SK-N-SH (cell line): ENCODE measurements at regions not wholly inside any gene's neighbourhood (a gene's known extent, or its start where the extent isn't known, plus 50 kb on each side); places are given as distances from the start of the nearest gene placed in this dataset.
A peak's percentile ranks its signal among the peaks of the same experiment; 100 is the strongest.

Source experiments
- CTCF ChIA-PET: fragments of 300-600, 350-600 bp; formaldehyde crosslinking; extraction: SDS; loops from one replicate; lab custom pipeline; 2021; lab: Yijun Ruan, JAX
- POLR2A ChIA-PET: fragments of 350-600 bp; sonication (Branson Sonifier 250); formaldehyde crosslinking; extraction: SDS; loops from one replicate; lab custom pipeline; 2020; ENCODE audit warnings: antibody characterized with exemption, inconsistent platforms; lab: Yijun Ruan, JAX
- DNase-seq: peaks from one replicate; pipeline ENCODE4 v3.0.0; 2012
- H2AFZ ChIP-seq: fragments of 200-600 bp; sonication (generic); 2 replicates; pipeline ENCODE4 v1.8.1; 2016; ENCODE audit warnings: antibody characterized with exemption, mild to moderate bottlenecking, low read depth
- H3F3A ChIP-seq: fragments of 200-600 bp; sonication (generic); replicated peaks from 2 replicates; pipeline ENCODE3; 2016; ENCODE audit warnings: antibody characterized with exemption, mild to moderate bottlenecking; ENCODE audit not compliant: insufficient read depth
- H3K27ac ChIP-seq, 2 experiments: fragments of 200-500 bp in 1 of 2; fragments of 200-600 bp in 1 of 2; sonication (Bioruptor generic) in 1 of 2; sonication (generic), shearing (Covaris generic) in 1 of 2; 2 replicates each; pipeline versions ENCODE4 v1.5.1 to v1.6.1; 2014 to 2016; ENCODE audit warnings: low read depth in 2 of 2, inconsistent platforms in 1 of 2, low read length in 1 of 2, mild to moderate bottlenecking in 1 of 2, mixed read lengths in 1 of 2
- H3K27me3 ChIP-seq: fragments of 200-600 bp; sonication (generic), shearing (Covaris generic); 2 replicates; pipeline ENCODE4 v1.6.1; 2016; ENCODE audit warnings: mixed run types; ENCODE audit not compliant: insufficient read depth
- H3K36me3 ChIP-seq, 2 experiments: fragments of 200-500 bp in 1 of 2; fragments of 200-600 bp in 1 of 2; sonication (Bioruptor generic) in 1 of 2; sonication (generic) in 1 of 2; replicated peaks in 1 of 2; 2 replicates each; pipeline versions ENCODE3 to v1.5.1; 2014 to 2016; ENCODE audit warnings: low read length in 1 of 2, mild to moderate bottlenecking in 1 of 2; ENCODE audit not compliant: insufficient read depth in 2 of 2, control insufficient read depth in 1 of 2
- H3K4me1 ChIP-seq, 2 experiments: fragments of 200-500 bp in 1 of 2; fragments of 200-600 bp in 1 of 2; sonication (Bioruptor generic) in 1 of 2; sonication (generic), shearing (Covaris generic) in 1 of 2; 2 replicates each; pipeline versions ENCODE4 v1.5.1 to v1.6.1; 2014 to 2016; ENCODE audit warnings: low read depth in 1 of 2, low read length in 1 of 2, mixed run types in 1 of 2; ENCODE audit not compliant: insufficient read depth in 2 of 2, control insufficient read depth in 1 of 2
- H3K4me2 ChIP-seq: fragments of 200-600 bp; sonication (generic), shearing (Covaris generic); 2 replicates; pipeline ENCODE4 v1.6.1; 2017; ENCODE audit warnings: mixed run types
- H3K4me3 ChIP-seq, 2 experiments: fragments of 200-500 bp in 1 of 2; fragments of 200-600 bp in 1 of 2; sonication (Bioruptor generic) in 1 of 2; sonication (generic), shearing (Covaris generic) in 1 of 2; 2 replicates each; pipeline versions ENCODE4 v1.5.1 to v1.8.1; 2014 to 2016; ENCODE audit warnings: low read depth in 2 of 2, inconsistent platforms in 1 of 2, low read length in 1 of 2, mild to moderate bottlenecking in 1 of 2, mixed read lengths in 1 of 2, moderate library complexity in 1 of 2
- H3K79me2 ChIP-seq: fragments of 200-600 bp; sonication (generic); 2 replicates; pipeline ENCODE4 v1.8.1; 2017; ENCODE audit warnings: mild to moderate bottlenecking; ENCODE audit not compliant: insufficient read depth
- H3K9ac ChIP-seq: fragments of 200-600 bp; sonication (generic); 2 replicates; pipeline ENCODE4 v1.6.1; 2017; ENCODE audit warnings: mixed run types
- H3K9me2 ChIP-seq: fragments of 200-600 bp; sonication (generic); 2 replicates; pipeline ENCODE4 v1.6.1; 2017; ENCODE audit warnings: mixed run types
- H3K9me3 ChIP-seq: fragments of 200-600 bp; sonication (generic); 2 replicates; pipeline ENCODE4 v1.6.1; 2017; ENCODE audit warnings: mixed run types, mild to moderate bottlenecking, moderate library complexity
- H4K20me1 ChIP-seq: fragments of 200-600 bp; sonication (generic); 2 replicates; pipeline ENCODE4 v1.6.1; 2017; ENCODE audit warnings: mild to moderate bottlenecking, mixed run types; ENCODE audit not compliant: insufficient read depth
- CHD2 ChIP-seq: fragments of 150-350 bp; IDR thresholded peaks from 2 replicates; pipeline ENCODE4 v1.6.1; 2018; ENCODE audit warnings: low read length; ENCODE audit not compliant: partially characterized antibody
- EP300 ChIP-seq, 2 experiments: IDR thresholded peaks; 2 replicates each; pipeline versions ENCODE4 v1.4.0 to v1.6.1; 2012; ENCODE audit warnings: borderline replicate concordance in 1 of 2, low read depth in 1 of 2, low read length in 1 of 2
- EZH2phosphoT487 ChIP-seq: fragments of 200-600 bp; sonication (generic); IDR thresholded peaks from 2 replicates; pipeline ENCODE4 v1.6.1; 2017; ENCODE audit warnings: low read depth, mixed run types, mild to moderate bottlenecking, antibody characterized with exemption, moderate library complexity, borderline replicate concordance
- FOSL2 ChIP-seq: IDR thresholded peaks from 2 replicates; pipeline ENCODE4 v1.4.0; 2012; ENCODE audit warnings: low read depth, mild to moderate bottlenecking, moderate library complexity, borderline replicate concordance
- FOXJ3 ChIP-seq: sonication (generic); formaldehyde crosslinking; IDR thresholded peaks from 2 replicates; pipeline ENCODE4 v1.5.1; 2020; ENCODE audit warnings: mild to moderate bottlenecking, missing genetic modification reagents
- GATA2 ChIP-seq: sonication (generic); formaldehyde crosslinking; IDR thresholded peaks from 2 replicates; pipeline ENCODE4 v1.5.0; 2020; ENCODE audit warnings: mild to moderate bottlenecking, missing genetic modification reagents
- JUND ChIP-seq: IDR thresholded peaks from 2 replicates; pipeline ENCODE4 v1.4.0; 2012
- MEF2A ChIP-seq: IDR thresholded peaks from 2 replicates; pipeline ENCODE4 v1.4.0; 2012; ENCODE audit warnings: low read depth, borderline replicate concordance
- MXI1 ChIP-seq: IDR thresholded peaks from 2 replicates; pipeline ENCODE4 v1.6.1; 2012; ENCODE audit warnings: mild to moderate bottlenecking, low read depth, low read length, improper control_type of control experiment
- PBX3 ChIP-seq: IDR thresholded peaks from 2 replicates; pipeline ENCODE4; 2012
- RAD21 ChIP-seq: IDR thresholded peaks from 2 replicates; pipeline ENCODE4 v1.6.1; 2012; ENCODE audit warnings: mild to moderate bottlenecking, low read length
- RCOR1 ChIP-seq: fragments of 150-350 bp; IDR thresholded peaks from 2 replicates; pipeline ENCODE4 v1.6.1; 2017; ENCODE audit warnings: antibody characterized with exemption, low read length
- REST ChIP-seq: IDR thresholded peaks from 2 replicates; pipeline ENCODE4 v1.6.1; 2012; ENCODE audit warnings: mild to moderate bottlenecking, low read depth, low read length, moderate library complexity
- RFX5 ChIP-seq: IDR thresholded peaks from 2 replicates; pipeline ENCODE4 v1.6.1; 2012; ENCODE audit warnings: mild to moderate bottlenecking, improper control_type of control experiment, low read length
- RXRA ChIP-seq: IDR thresholded peaks from 2 replicates; pipeline ENCODE4 v1.4.0; 2012; ENCODE audit warnings: low read depth, mild to moderate bottlenecking, borderline replicate concordance
- SIN3A ChIP-seq: IDR thresholded peaks from 2 replicates; pipeline ENCODE4 v1.6.1; 2012; ENCODE audit warnings: low read depth, mild to moderate bottlenecking, low read length, moderate library complexity, borderline replicate concordance
- SMC3 ChIP-seq: IDR thresholded peaks from 2 replicates; pipeline ENCODE4 v1.6.1; 2012; ENCODE audit warnings: low read depth, low read length, improper control_type of control experiment
- USF2 ChIP-seq: fragments of 150-350 bp; IDR thresholded peaks from 2 replicates; pipeline ENCODE4 v1.6.1; 2017; ENCODE audit warnings: antibody characterized with exemption, low read length, low read depth, borderline replicate concordance
- ZBTB33 ChIP-seq: IDR thresholded peaks from 2 replicates; pipeline ENCODE4 v1.4.0; 2012; ENCODE audit warnings: low read depth, borderline replicate concordance
- WGBS: methylation state at CpG from one replicate; pipeline ENCODE4 v1.1.6; 2017; ENCODE audit warnings: low lambda C conversion rate; 5-methylcytosine and 5-hydroxymethylcytosine counted together

- CTCF ChIA-PET: interaction anchor here (0.7 to 4.1 kb wide), 6 partner anchors 8 to 355 kb away, joined by 3 to 29 read pairs (median 4); partner anchors contain the start of gene TNRC6C
- no peaks in the 10 kb centered on the region for H4K20me1 ChIP-seq
- no peaks in the 10 kb centered on the region for H3K79me2 ChIP-seq
- POLR2A ChIA-PET: interaction anchor here (1.1 to 6.0 kb wide), 5 partner anchors 9 to 76 kb away, joined by 3 to 131 read pairs (median 6); partner anchors contain the start of gene TNRC6C
- H3K9ac ChIP-seq: no peak overlapping the region
- no peaks in the 10 kb centered on the region for H3K9me3 ChIP-seq
- H3F3A ChIP-seq: no peaks in the 10 kb centered on the region
- TF ChIP-seq USF2 (no peak), PBX3 (no peak), MEF2A (no peak), ZBTB33 (no peak), GATA2 (peak; percentile 43; the same call in 1 of the 2 replicates), SIN3A (no peak), JUND (no peak), FOSL2 (no peak), RXRA (no peak), RAD21 (peak; percentile 31), REST (no peak), EZH2phosphoT487 (no peak), FOXJ3 (CRISPR knock-in tag) (no peak), RCOR1 (peak; percentile 42; the same call in 1 of the 2 replicates), RFX5 (peak; percentile 100), CHD2 (peak; percentile 93), MXI1 (peak; percentile 74; the same call in 1 of the 2 replicates), SMC3 (0 out of 2 replicates have a peak, but pooled peaks have one; percentile 1), EP300 (IDR thresholded peaks at IDR 0.05; ENCODE audit: borderline replicate concordance in 1 of 2, low read depth in 1 of 2, low read length in 1 of 2) (peak in 1 of 2 experiments; percentile 13; a peak in 1 of 4 replicates)
- no peak overlapping the region for H3K4me3 ChIP-seq
- H3K36me3 ChIP-seq: no peaks in the 10 kb centered on the region
- H3K4me1 ChIP-seq: peaks cover 14 to 66% of the 10 kb centered on the region in 2 experiments
- 30% methylated on average over 11 of the region's 11 CpGs for WGBS
- peak; percentile 95 for DNase-seq
- H3K27me3 ChIP-seq: 0 out of 2 replicates have a peak, but pooled peaks cover 6% of the 10 kb centered on the region
- peak overlapping the region in 1 of 2 experiments; percentile 100; a peak in 2 of 4 replicates for H3K27ac ChIP-seq
- H2AFZ ChIP-seq: no peak overlapping the region
- H3K4me2 ChIP-seq: no peak overlapping the region
- no peaks in the 10 kb centered on the region for H3K9me2 ChIP-seq
Measured at GRCh38 chr17:77884019-77884418, 74.5 kb upstream of the TNRC6C start.
